Globus pallidus (tissue), 1 donor: ENCODE measurements at regions not wholly inside any gene's neighbourhood (a gene's known extent, or its start where the extent isn't known, plus 50 kb on each side); places are given as distances from the start of the nearest gene placed in this dataset.

Source experiments
- DNase-seq: peaks from one replicate; pipeline ENCODE4 v3.0.0-alpha.2; 2015; ENCODE audit warnings: low spot score

DNA sequence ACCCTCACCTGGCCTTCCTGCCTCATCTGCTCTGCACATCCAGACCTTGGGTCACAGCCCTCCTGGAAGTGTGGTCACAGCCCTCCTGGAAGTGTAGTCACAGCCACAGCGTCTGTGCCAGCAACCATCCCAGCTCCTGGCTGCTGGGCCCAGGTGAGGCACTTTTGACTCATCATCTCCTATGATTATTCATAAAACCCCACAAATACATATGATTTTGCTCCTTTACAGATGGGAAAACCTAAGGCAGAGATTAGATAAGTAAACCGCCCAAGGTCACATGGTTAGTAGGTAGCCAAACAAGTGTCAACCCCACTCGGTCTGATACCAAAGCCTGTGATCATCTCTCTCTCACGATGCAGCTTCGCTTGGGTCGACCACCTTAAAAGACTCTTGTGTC lies 94.3 kb downstream of the PRLHR start:
- no peak for DNase-seq

DNA sequence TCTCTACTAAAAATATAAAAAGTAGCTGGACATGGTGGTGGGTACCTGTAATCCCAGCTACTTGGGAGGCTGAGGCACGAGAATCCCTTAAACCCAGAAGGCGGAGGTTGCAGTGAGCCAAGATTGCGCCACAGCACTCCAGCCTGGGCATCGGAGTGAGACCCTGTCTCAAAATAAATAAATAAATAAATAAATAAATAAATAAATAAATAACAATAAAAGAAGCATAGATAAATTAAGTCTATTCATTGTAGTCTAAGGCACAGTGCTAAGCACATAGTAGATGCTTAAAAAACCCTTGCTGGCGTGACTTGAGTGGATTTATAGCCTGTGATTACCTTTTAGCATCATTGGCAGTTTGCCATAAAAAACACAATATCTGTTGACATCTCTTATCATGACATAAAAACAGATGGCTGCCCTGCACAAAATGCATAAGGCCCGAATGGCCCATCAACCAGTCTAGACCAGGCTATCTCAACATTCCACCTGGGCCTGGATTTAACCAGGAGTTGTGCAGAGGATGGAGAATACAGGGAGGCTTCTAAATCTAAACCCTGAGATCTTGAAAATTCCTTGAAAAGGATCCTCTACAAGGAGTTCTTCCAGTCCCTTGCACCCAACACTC lies 94.9 kb downstream of the PRLHR start:
- no peak for DNase-seq

DNA sequence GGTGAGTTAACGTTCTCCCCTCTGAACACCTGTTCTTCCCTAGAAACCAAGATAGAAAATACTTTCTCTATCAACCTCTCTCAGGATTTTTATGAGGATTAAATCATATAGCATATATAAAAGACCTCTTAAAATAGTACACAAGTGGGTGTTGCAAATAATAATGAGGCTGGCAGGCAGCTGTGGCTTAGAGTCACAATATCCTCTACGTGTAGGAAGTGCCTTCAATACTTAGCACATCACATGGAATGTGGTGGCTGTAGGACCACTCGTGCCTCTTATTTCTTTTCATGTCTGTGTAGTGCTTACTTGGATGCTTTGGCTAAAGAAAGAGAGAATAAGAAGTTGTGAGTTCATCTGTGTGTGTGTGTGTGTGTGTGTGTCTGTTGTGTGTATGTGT lies 96.3 kb downstream of the PRLHR start:
- DNase-seq: no peak

DNA sequence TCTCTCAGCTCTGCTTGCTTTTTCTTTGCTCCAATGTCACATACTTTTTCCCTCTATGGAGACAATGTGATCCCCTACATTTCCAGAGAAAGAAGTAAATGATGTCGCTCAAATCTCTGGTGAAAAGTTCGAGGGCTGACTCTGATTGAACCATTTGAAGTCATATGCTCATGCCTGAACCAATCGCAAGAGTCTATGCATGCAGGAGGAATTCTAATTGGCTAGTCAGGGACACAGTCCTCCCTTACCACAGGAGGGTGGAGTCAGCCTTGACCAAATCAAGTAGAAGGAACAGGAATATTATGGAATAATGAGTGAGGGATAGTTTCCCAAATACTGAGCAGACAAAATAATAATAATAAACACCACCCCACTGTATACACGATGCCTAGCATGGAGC lies 96.8 kb downstream of the PRLHR start:
- DNase-seq: no peak

DNA sequence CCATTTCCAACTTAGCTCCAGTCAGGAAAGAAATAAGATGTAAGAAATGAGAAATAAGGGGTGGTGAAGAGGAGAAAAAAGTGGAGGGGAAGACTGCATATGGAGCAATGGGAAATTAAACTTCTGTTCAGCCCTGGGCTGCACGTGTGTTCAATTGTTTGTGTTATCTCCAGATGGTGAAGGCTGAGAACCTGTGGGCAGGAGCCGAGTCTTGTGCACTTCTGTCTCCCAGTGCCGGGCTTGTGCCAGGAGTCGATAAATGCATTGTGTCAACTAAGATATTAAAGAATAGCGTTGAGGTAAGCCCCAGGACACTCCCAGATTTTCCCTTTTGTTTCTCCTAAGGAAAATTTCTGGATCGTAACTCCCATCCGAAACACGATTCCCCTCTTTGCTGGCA lies 98.2 kb downstream of the PRLHR start:
- no peak for DNase-seq

DNA sequence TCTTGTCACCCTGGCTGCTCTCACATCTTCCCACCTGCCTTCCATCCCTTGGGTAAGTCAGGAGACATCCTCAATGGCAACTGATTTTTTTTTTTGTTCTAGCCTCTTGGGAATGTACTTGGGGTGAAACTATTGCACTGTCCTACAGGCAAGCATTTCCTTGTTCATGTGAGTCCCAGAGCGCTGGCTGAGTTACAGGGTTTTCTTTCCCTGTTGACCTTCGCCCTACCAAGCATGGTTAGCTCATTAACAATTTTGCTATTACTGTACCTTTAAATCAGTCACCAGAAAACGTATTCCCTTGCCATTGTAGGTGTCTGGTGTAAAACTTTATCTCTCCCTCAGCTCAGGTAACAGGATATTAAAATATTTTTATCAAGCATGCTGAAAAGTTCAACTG lies 98.9 kb downstream of the PRLHR start:
- DNase-seq: no peak

DNA sequence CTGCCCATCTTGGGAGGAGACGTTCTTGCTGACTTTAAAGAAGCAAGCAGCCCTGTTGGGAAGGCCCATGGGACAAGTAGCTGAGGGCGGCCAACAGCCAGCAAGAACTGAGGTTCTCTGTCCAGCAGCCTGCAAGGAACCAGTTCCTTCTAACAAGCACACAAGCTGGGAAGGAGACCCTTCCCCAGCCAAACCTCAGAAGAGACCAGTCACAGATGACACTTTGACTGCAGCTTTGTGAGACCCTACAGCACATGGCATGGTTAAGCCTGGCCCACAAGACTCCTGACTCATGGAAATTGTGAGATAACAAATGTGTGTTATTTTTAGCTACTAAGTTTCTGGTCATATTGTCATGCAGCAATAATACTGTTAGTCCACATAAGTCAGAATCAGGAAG lies 99.9 kb downstream of the PRLHR start:
- DNase-seq: no peak

DNA sequence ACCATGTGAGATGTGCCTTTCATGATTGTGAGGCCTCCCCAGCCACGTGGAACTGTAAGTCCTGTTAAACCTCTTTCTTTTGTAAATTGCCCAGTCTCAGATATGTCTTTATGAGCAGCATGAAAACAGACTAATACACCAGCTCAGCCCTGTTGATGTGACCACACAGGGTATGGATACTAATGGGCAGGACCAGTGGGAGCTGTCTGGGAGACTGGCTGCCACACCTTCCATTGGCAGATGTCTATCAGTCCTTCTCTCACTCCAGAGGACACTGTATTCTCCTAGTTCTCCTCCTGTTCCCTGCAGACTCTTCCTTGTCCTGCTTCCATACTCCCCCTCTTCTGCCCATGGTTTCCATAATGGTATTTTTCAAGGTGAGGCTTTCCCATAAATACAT lies 104.4 kb downstream of the PRLHR start:
- no peak for DNase-seq

DNA sequence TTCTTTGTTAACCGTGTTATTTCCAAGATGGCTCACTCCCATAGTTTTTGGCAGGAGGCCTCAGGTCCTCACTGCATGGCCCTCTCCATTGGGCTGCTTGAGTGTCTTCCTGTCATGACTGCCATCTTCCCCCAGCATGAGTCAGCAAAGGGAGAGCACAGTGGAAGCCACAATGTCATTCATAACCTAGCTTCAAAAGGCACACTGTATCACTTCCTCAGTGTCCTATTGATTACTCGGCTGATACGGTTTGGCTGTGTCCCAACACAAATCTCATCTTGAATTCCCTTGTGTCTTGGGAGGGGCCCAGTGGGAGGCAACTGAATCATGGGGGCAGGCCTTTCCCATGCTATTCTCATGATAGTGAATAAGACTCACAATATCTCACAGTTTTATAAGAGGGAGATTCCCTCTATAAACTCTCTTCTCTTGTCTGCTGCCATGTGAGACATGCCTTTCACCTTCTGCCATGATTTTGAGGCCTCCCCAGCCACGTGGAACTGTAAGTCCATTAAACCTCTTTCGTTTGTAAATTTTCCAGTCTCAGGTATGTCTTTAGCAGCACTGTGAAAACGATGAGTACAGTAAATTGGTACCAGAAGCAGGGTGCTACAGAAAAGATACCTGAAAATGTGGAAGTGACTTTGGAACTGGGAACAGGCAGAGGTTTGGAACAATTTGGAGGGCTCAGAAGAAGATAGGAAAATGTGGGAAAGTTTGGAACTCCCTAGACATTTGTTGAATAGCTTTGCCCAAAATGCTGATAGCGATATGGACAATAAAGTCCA lies 106.5 kb downstream of the PRLHR start:
- no peak for DNase-seq

DNA sequence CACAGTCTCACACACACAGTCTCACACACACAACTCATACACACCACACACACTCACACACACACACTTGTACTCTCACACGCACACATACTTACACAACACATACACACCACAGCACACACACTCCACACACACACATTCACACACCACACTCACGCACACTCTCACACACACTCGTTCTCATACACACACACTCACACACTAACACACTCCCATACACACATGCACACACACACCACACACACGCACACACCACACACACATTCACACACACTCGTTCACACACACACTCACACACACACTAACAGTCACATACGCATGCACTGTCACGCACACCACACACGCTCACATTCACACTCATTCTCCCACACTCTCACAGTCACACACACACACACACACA lies 109.8 kb downstream of the PRLHR start:
- no peak for DNase-seq

DNA sequence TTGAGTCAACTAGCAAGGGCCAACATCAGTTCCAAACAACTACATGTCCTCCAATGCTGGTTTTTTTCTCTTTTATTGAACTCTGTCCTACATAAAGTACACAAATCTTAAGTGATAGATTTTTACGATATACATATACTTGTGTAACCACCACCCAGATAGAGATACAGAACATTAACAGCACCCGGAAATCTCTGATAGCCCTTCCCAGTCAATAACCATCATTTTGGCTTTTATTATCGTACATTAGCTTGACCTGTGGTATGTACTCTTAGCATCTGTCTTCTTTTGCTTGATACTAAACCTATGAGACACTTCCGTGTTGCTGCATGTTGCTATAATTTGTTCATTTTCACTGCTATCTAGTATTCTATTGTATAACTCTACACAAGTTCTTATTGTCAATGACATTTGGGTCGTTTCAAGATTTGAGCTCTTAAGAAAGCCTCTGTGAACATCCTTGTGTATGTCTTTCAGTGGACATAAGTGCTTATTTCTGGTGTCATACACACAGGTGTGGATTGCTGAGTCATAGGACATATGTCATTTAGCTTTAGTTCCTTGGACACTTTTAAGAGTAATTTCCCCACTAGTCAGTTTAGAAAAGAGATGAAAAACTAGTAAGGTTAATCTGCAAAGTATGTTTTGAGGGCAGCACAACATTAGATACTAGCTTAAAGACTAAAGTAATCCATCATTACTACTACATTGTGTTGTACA lies 111.1 kb downstream of the PRLHR start:
- DNase-seq: no peak

DNA sequence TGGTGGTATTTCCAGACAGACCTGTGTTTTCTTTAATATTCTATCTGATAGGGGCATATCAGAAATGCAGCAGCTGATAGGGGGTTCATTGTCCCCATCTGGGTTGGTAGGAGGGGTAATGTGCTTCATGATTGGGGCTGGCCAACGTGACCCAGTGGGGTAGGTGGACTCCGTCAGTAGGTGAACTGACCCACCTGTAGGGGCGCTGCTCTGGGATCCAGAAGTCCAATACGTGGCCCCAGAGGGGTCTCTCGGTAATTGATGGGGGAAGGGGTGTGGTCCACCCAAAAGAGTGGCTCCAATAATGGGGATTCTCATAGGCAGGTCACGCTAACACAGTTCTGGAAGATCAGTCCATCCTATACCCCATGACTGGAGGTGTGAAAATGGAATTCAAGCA lies 112.0 kb downstream of the PRLHR start:
- DNase-seq: no peak

DNA sequence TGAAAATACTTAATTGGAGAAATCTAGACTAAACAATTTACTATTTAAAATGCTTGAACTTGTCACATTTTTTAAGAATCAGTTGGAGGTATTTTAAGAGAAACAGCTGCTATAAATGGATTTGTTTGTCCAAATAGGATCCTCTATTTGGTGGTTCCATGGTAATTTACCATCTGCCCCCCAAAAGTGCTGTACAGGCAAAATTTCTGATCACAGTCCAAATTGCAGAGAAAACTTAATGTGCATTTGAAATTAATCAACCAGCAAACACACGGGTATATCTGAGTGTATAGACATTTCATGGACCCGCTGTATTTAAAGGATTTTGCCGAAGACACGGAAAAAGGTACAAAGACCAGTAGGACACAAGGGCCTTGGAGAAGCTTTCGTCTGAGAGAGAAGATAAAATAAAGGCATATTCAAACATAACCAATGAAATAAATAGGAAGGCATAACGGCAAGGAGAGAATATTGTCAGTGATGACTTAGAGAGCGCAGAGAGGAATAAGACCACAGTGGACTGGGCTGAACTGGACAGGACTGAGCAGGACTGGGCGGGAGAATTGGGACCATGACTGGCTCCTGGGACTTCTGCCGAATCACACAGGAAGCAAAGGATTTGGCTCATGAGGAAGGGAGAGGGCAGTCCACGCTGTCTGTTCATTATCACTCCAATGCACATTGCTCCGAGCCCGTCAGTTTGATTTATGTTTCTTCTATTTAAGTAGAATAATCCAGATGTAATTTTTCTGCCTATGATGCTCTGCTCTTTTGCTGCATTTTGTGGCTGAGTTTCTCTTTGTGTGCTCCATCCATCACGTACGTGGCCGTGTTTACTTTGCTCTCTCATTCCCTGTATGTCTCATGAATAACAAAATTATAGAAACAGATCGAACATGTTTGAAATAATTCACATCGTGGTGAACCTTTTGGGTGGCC lies 112.8 kb downstream of the PRLHR start:
- no peak for DNase-seq

DNA sequence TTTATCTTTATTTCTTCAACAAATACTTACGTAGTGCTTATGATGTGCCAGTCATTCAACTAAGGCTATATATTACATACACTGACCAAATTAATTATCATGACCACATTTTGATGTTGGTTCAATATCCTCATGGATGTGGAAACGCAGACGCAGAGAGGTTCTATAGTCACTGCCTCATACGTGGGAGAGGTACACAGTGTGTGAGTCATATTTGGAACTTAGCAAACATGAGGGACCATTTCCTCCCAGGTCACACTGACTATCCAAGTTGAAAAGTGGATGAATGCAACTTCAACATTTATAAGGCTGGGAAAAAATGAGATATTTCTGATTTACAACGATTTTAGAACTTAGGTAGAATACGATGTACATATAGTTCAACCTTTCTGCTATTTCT lies 113.6 kb downstream of the PRLHR start:
- DNase-seq: no peak

DNA sequence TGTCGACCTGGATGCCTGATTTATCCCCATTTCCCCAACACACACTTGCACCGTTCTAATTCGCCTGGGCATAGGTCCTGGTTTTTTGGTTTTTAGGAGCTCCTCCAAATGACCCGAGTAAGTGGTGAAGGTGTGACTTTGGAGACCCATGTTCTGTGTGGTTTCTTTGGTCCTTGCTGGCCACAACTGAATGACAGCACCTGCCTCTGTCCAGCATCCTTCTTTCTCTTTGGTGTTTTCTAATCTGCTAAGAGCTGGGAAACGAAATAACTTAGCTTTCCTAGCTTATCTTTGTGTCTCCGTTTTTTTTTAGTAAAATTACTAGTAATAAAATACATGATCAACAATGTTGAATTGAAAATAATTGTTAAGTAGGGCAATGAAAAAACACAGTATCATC lies 120.2 kb downstream of the PRLHR start:
- no peak for DNase-seq

DNA sequence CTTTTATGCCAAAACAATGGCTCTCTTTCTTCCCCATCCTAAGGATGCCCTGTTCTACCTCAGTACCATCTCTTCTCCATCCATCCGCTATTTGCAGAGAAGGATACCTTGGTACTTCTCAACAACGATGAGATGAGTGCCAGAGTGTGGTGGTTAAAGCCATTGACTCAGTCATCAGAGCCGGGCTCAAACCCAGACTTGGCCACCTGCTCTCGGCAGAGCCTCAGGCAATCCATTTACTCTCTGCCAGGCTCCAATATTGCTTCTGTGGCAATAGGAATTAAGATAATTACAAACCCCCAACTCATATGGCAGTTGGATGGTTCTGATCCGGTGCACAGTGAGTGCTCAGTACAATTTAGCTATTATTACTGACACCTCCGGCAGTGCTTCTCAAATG lies 121.3 kb downstream of the PRLHR start:
- DNase-seq: no peak

DNA sequence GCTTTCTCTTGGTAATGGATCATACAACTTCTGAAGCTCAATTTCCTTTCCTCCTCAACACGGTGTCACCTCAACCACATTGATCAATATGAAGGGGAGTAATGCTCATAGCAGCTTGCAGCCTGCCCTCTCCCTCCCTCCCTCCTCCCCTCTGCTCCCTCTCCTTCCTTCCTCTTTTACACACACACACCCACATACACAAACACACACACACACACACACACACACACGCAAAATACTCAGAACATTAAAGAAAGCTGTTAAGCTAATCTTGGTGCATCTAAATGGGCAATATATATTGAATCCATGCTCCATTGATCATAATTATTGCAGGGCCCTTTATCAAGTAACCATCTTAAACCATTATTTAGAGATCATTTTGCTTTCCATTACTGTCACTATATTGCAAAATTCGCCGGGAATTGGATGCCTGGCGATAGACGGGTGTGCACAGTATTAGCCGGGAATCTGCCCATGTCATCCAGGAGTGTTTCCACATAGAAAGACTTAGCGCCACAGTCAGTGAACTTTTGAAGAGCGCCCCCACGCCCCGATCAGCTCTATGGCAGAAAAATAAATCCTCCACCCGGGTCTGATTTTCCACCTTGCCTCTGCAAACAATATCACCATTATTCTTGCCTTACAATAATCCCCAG lies 122.0 kb downstream of the PRLHR start:
- DNase-seq: no peak

DNA sequence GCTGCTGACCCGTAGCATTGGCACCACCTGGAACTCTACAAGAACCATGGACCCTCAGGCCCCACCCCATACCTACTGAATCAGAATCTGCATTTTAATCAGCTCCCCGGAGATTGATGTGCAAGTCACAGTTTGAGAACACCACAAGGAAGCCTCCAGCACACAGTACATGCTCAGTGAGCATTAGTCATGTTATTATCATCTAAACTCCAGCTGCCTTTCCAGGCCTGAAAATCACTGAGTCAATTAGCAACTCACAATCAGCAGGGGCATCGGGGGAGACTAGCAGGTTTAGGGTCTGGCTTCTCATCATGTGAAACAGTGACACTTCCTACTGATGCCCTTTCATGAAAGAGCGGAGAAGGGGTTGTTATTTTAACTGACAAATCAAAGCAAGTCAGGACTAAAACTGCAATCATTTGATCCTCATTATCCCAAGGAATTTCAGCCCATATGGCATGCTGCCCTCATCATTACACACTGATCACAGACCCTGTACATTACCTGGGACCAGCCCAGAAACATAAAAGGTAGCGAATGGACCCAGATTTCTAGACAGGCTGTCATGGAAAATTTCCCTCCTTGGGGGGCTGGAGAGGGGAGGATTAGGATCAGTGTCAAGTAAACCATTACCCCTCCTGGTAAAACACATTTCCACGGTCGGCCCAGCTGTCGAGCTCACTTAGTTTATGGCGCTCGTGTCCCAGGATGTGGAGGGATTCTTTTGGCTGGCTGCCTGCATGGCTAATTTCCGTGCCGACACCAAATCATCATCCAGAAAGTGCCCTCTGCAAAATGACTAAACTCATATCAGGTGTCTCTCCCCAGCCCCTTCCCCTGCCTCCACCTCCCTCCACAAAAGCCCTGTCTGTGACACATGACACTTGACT lies 122.8 kb downstream of the PRLHR start:
- DNase-seq: no peak

DNA sequence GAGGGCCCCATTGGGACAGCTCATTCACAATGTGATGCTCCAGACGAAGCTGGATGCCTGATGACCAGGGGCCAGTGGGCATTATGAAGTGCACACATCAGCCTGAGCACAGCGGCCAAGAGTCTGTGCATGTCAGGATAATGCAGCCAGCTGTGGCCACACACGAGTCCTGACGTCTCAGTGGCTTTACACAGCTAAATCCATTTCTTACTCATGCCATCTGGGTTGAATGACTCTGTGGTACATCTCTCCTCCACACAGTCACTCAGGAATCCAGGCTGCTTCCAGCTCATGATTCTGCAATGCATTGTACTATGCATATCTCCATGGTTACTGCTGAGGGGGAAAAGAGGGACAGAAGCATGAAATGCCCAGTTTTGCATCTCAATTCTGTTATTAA lies 123.6 kb downstream of the PRLHR start:
- no peak for DNase-seq

DNA sequence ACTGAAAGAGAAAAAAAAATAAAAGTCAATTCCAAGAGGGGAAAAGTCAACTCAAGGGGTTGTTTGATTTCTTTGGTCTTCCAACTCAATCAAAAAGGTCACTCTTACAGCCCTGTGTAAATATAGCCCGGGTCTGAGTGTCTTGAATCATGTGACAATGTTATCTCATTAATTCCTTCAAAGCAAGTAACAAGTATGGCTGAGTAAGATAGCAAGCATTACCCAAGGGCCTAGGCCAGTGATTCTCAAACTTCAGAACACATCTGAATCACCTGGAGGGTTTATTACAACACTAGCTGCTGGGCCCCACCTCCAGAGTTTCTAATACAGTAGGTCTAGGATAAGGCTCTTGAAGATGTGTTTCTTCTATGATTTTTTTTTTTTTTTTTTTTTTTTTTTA lies 125.0 kb downstream of the PRLHR start:
- DNase-seq: no peak

DNA sequence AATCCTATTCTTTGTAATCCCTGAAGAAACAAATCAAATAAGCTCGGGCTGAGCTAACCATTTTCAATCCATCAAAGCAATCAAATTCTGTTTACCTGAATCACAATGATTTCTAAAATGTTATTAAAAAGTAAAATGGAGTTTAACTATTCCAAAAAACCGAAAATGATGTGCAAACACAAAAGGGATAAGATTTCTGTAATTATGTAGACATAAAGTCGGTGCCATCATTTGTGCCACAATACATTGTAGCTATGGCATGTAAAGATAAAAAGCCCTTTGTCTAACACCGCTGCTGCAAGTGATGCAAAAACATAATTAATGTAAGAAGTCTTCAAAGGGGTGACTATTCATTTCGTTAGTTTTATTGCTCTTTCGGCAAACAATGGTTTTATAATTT lies 125.1 kb upstream of the FAM204A start:
- DNase-seq: no peak
